Middle frontal gyrus (tissue), 1 donor: ENCODE measurements at regions not wholly inside any gene's neighbourhood (a gene's known extent, or its start where the extent isn't known, plus 50 kb on each side); places are given as distances from the start of the nearest gene placed in this dataset.
A peak's percentile ranks its signal among the peaks of the same experiment; 100 is the strongest.
"Not testable (repeated sequence)": the region's sequence is repeated elsewhere in the genome, so short reads cannot be mapped to it uniquely, and the experiment has no call there.

Experiments
- DNase-seq: peaks from one replicate; pipeline ENCODE4 v3.0.0-alpha.2; 2015; ENCODE audit warnings: low spot score; ENCODE audit errors: extremely low spot score

- DNase-seq = no peak
Measured at GRCh38 chr15:25624504-25625177, 185.8 kb upstream of the UBE3A start.

GRCh38 chr15:25623708-25624107 lies 184.9 kb upstream of the UBE3A start:
- no peak for DNase-seq

DNA sequence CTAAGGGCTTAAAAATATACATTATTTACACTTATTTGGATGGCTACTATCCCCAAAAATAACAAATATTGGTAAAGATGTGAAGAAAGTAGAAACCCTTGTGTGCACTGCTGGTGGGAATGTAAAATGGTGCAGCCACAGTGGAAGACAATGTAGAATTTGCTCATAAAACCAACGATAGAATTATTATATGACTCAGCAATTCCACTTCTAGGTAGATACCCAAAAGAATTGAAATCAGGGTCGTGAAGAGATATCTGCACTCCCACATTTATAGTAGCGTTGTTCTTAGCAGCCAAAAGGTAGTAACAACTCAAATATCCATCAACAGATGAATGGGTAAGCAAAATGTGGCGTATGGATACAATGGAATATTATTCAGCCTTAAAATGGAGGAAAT lies 181.6 kb upstream of the UBE3A start:
- no peak for DNase-seq

DNA sequence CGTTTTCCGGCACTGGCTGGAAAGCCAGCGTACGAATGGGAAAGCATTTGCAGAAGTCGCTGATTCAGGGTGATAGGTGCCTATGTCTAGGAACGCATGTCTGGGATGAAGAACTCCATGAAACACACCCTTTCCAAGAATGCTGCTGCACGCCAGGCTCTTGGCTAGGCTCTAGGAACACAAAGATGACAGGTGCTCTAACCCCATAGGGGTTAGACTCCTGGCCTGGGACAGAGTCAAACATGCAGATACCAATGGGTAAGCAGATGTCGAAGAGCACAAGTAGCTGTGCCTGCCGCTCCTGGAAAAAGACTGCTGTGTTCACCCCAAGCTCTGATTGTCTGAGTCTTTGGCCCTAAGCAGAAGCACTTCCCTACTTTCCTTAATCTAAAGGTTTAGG lies 180.9 kb upstream of the UBE3A start:
- DNase-seq = no peak

DNA sequence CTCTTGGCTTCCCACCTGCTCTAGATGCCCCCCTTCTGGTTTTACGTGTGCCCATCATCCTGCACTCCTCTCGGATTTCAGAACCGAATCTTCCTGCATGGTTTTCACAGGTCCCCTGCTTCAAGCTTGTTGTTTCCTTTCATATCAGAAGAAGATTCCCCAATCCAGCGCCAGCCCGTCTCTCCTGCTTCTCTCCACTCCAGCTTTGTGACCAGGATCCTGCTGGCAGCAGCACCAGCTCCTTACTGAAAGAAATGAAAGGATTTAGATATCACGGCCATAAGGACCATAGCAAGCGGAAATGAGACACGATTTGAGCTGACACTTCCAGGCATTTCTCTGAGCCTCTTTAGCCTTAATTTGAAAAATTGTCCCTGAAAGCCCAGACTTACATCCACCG lies 180.3 kb upstream of the UBE3A start:
- no peak for DNase-seq

GRCh38 chr15:25618161-25618560 lies 179.3 kb upstream of the UBE3A start:
- no peak for DNase-seq

- no peak for DNase-seq
Measured at GRCh38 chr15:25616471-25616870, 177.6 kb upstream of the UBE3A start.

DNA sequence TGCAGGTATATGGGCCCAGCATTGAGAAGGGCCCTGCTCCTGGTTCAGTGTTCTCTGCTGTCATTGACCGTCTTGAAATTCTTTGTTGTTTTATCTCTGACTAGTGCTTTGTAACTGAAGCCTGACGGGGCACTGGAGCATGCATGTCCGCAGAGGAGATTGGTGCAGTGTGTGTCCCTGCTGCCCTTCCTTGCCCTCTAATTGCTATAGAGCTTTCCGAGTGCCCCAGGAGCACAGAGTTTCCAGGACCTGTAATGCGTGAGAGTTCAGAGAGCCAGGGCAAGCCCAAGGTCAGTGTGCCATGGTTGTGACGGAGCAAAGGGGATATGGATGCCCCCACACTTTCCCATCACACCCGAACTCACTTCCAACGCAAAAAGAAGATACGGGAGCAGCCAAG lies 174.3 kb upstream of the UBE3A start:
- no peak for DNase-seq

- no peak for DNase-seq
Measured at GRCh38 chr15:25611603-25612002, 172.8 kb upstream of the UBE3A start.

DNA sequence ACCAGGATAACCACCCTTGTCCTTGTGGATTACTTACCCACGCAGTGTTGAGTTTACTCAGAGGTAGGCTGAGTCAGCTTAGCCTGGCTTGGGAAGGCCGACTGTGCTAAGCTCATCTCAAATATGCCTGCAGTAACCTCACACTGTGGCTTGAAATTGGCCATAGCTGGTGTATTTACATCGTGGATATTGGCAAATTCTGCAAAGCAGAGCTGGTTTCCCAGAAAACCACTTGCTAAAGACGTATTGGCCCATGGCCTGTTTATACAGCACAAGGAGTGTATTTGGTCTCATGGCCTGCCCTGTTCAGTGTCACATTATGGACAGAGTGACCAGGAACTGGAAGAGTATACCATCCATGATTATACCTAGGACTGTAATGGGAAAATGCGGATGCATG lies 170.5 kb upstream of the UBE3A start:
- DNase-seq = no peak

- no peak for DNase-seq
Measured at GRCh38 chr15:25608926-25609325, 170.1 kb upstream of the UBE3A start.

- DNase-seq = no peak
Measured at GRCh38 chr15:25605151-25605550, 166.3 kb upstream of the UBE3A start.

DNA sequence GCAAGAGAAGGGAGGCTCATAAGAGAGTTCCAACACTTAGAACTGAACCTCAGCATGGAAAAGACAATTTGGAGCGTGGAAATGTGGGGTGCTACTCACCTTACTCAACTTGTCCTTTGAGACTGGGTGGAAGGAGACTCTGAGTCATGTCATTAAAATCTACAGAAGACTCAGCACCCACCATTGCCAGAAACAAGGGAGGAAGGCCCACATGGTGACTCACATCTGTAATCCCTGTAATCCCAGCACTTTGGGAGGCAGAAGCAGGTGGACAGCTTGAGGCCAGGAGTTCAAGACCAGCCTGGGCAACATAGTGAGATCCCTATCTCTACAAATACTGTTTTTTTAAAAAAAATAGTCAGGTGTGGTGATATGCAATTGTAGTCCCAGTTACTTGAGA lies 161.9 kb upstream of the UBE3A start:
- DNase-seq = no peak

DNA sequence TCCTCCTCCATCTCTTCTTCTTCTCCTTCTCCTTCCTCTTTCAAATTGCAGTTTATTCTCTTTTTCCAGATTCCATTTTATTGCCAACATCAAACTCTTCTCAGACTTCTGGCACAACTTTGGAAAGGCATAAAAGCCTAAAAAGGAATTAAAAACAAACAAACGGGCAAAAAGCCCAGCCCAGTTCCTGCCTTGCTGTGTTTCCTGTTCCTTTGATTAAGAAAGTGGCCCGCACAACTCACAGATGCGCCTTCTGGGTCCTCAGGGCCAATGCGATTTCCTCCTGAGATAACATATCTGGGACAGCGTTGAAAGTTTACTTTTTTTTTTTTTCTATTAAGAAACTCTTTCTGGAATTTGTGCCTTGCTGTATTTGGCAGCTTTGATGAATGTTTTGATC lies 158.7 kb upstream of the UBE3A start:
- DNase-seq = no peak

DNA sequence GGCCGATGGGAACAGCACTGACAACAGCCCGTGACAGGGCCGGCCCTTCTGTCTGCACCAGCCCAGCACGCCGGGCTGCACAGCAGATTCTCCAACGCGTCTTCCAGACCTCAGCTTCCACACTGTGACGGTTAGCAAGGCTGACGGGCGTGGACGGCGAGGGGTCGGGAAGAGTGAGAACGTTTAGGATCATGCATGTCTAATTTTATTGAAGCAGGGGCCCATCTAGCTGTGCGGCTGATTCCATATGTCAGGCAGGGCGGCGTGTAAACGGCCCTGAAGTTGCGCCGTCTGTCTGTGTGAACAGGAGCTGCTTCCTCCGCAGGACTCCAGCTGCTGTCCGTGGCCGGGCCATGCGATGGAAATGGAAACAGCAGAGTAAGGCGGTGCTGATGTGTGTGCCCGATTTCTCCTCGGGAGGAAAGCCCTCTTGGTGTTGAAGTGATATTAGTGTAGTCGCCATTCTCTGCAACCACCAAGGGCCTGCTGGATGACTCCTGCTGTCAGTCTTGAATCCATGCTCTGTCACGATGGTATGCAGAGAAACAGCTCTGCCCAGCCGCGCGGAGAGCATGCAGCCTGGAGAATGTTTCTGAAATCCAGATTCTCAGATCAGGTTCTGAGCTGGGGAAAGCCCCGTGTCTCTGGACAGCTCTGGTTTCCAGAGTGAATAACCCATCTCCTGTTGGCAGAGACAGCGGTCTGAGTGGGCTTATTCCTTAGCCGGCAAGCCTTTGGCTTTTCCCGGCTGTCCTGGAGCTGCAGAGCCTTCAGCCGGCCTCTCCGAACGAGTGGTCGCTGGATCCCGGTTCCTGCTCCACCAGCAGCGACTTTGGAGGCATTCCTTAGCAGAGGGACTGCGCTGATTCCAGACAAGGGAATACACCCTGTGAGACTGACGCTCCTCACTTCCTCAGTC lies 158.1 kb upstream of the UBE3A start:
- DNase-seq = no peak

DNA sequence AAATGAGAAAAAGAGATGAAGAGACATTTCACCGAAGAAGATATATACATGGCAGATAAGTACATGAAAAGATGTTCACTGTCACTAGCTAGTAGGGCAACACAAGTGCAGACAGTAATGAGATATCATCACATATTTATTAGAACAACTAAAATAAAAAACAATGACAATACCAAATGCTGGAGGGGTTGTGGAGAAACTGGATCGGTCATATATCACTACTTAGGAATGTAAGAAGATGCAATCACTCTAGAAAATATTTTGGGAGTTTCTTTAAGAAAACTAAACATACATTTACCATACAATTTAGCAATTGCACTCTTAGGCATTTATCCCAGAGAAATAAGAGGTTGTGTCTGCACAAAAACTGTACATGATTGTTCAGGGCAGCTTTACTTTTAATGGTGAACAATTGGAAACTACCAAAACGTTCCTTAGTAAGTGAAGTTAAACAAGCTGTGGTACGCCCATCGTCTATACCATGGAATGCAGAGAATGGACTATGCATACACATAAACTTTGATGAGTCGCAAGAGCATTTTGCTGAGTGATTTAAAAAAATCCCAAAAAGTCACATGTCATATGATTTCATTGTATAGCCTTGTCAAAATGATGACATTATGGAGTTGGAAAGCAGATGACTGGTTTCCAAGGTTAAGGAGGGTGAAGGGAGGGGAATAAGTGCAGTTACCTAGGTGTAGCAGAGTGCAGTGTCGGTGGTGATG lies 149.0 kb upstream of the UBE3A start:
- no peak for DNase-seq

GRCh38 chr15:25582886-25583285 lies 144.1 kb upstream of the UBE3A start:
- DNase-seq = no peak

GRCh38 chr15:25579127-25579526 lies 140.3 kb upstream of the UBE3A start:
- DNase-seq = no peak

DNA sequence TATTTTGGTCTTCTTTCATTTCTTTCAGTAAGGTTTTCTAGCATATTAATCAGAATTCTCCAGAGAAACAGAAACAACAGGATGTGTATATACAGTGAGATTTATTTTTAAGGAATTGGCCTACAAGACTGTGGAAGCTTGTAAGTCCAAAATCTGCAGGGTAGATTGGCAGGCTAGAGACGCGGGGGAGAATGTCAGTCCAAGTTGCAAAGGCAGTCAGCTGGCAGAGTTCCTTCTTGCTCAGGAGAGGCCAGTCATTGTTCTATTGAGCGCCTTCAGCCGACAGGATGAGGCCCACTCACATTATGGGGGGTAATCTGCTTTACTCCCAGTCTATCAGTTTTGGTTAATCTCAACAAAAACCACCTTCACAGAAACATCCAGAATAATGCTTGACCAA lies 133.4 kb upstream of the UBE3A start:
- DNase-seq = no peak

- peak; percentile 46 for DNase-seq
Measured at GRCh38 chr15:25568751-25569150, 129.9 kb upstream of the UBE3A start.

GRCh38 chr15:25566545-25566944 lies 127.7 kb upstream of the UBE3A start:
- not testable (repeated sequence) for DNase-seq
